Ovary (tissue), 3 donors: ENCODE measurements at regions not wholly inside any gene's neighbourhood (a gene's known extent, or its start where the extent isn't known, plus 50 kb on each side); places are given as distances from the start of the nearest gene placed in this dataset.

Experiments used
- CTCF ChIP-seq, 3 donors: fragments of 450-650 bp in 2 of 3; fragments of 200-600 bp in 1 of 3; IDR thresholded peaks; one replicate each; pipeline versions ENCODE4 v1.5.1 to v1.8.0; 2016 to 2022; ENCODE audit warnings: antibody characterized with exemption in 3 of 3, mild to moderate bottlenecking in 1 of 3
- POLR2A ChIP-seq: fragments of 450-650 bp; IDR thresholded peaks from one replicate; pipeline ENCODE4 v1.6.1; 2017; ENCODE audit warnings: antibody characterized with exemption, mild to moderate bottlenecking, moderate library complexity
- donor health status: DM: no; HTN: no; CAD: no.

GRCh38 chr5:3385991-3386519 is 209.6 kb upstream of the IRX1 start:
- TF ChIP-seq CTCF (IDR thresholded peaks at IDR 0.05), result no peak
- no peak for TF ChIP-seq POLR2A
